Panc1 (cell line): ENCODE measurements at regions not wholly inside any gene's neighbourhood (a gene's known extent, or its start where the extent isn't known, plus 50 kb on each side); places are given as distances from the start of the nearest gene placed in this dataset.

Source experiments
- CTCF ChIP-seq: fragments of 450-650 bp; IDR thresholded peaks from 2 replicates; pipeline ENCODE4 v1.5.1; 2017; ENCODE audit warnings: mild to moderate bottlenecking
- POLR2AphosphoS5 ChIP-seq: IDR thresholded peaks from 2 replicates; pipeline ENCODE4 v1.6.1; 2012; ENCODE audit warnings: mild to moderate bottlenecking, low read depth, low read length, moderate library complexity

DNA sequence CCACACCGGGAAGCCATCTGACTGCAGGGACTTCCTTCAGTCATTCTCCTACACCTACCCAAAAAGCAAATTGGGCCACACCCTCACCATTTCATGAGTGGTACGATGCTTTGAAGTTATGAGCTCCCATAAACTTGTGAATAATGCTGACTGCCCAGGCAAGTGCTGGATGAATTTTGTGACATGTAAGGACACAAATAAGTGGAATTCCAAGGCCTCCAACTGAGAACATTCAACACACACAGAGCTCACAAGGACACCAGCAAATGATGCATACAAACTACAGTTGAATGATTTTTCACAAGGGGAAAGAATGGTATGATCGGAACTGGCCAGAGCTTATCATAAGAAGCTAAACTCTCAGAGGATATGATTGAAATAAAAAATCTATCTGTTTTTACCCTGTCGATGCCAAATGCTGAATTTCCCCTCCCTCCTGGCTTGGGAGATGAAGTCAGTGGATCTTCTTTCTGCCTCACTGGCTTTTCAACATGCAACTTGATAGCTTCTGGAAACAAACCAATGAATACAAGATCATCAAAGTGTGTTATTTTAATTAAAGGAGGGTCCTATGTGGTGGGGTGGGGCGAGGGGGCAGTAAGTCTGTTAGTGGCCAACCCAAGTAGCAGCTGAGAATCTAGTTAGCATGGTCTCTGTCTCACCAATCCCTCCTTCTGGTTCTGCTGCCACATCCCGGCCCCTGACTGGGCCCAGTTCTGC lies 123.8 kb downstream of the WT1 start:
- no peak for TF ChIP-seq POLR2AphosphoS5
- TF ChIP-seq CTCF = no peak
